Right cardiac atrium (tissue), 5 donors: ENCODE measurements at regions not wholly inside any gene's neighbourhood (a gene's known extent, or its start where the extent isn't known, plus 50 kb on each side); places are given as distances from the start of the nearest gene placed in this dataset.

Source experiments
- ATAC-seq, 2 donors: fragments of 200-7000 bp; cut with Tn5 transposase; one replicate each; pipeline versions ENCODE4 v1.8.0 to v1.9.1; 2020; ENCODE audit warnings: moderate library complexity in 2 of 2, mild to moderate bottlenecking in 1 of 2
- DNase-seq, 3 donors: peaks; one replicate each; pipeline ENCODE4 v3.0.0-alpha.2; 2020
- H3K27ac ChIP-seq: one replicate; pipeline ENCODE4 v1.5.1; 2013; ENCODE audit warnings: mild to moderate bottlenecking, low read length, control low read depth, moderate library complexity
- H3K27me3 ChIP-seq: one replicate; pipeline ENCODE4 v1.6.1; 2013; ENCODE audit not compliant: control insufficient read depth, insufficient read depth
- H3K4me1 ChIP-seq: one replicate; pipeline ENCODE4 v1.6.1; 2013; ENCODE audit warnings: low read length; ENCODE audit not compliant: control insufficient read depth, insufficient read depth
- H3K4me3 ChIP-seq: one replicate; pipeline ENCODE4 v1.5.1; 2013; ENCODE audit warnings: low read length, control low read depth
- H3K9me3 ChIP-seq: one replicate; pipeline ENCODE4 v1.6.1; 2013; ENCODE audit warnings: low read length; ENCODE audit not compliant: control insufficient read depth
- WGBS: extraction: QIAGEN DNeasy Blood & Tissue Kit; methylation state at CpG from one replicate; pipeline ENCODE4 v1.1.7; 2013; 5-methylcytosine and 5-hydroxymethylcytosine counted together
- intact Hi-C, 4 donors: fragments of 100-400 bp; cut with DNase I; formaldehyde crosslinking; loops; one replicate each; pipeline versions ENCODE4 v1.11.0 to v1.14.0; 2022 to 2023
- donor health status: healthy with polysubstance abuse.
- donor health status: DM: no; HTN: yes; CAD: no.
- donor health status: DM: no; HTN: no; CAD: no.
- donor health status: DM: no; HTN: yes; CAD: no; lungs with severe emphysema.
- donor health status: DM: yes; HTN: yes; CAD: no.

DNA sequence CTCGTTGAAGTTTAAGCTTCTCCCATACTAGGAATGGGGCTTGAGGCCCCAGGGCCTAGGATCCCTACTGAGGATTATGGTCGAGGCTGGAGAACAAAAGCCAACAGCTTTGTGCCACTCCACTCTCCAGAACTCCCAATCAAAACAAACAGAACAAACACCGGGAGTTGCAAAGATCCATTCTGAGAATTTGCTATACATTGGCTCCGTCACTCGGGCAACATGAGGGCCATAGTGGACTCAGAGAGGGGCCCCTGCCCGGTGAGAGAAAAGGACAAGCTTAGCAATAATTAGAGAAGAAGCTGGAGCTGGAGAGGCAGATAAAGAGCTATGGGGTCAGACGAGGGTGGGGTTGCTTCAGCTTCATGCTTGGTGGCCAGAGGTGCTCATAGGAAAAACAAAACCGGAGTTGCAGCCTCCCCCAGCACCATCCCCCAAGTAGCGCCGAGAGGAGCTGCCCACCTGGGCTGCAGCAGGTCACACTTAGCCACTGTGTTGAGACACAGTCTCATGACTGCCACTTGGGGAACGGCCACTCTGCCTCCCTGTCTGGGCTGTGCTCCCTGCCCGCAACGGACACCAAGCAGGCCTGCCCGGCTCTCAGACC, 142.3 kb upstream of the HAAO start:
- ATAC-seq (no peak), DNase-seq (peak in 1 of 3 donors; percentile 36)
- no peaks in the 10 kb centered on the region for H3K9me3 ChIP-seq
- no peak overlapping the region for H3K4me3 ChIP-seq
- H3K27me3 ChIP-seq = no peaks in the 10 kb centered on the region
- H3K27ac ChIP-seq = no peak overlapping the region
- WGBS = 80% methylated on average over 14 of the region's 14 CpGs
- H3K4me1 ChIP-seq = peaks cover 14% of the 10 kb centered on the region
- intact Hi-C loops = loop anchor here in 1 of 4 donors (10.0 kb wide), 1 partner anchor 100 kb away; no protein-coding TSS in a partner anchor

DNA sequence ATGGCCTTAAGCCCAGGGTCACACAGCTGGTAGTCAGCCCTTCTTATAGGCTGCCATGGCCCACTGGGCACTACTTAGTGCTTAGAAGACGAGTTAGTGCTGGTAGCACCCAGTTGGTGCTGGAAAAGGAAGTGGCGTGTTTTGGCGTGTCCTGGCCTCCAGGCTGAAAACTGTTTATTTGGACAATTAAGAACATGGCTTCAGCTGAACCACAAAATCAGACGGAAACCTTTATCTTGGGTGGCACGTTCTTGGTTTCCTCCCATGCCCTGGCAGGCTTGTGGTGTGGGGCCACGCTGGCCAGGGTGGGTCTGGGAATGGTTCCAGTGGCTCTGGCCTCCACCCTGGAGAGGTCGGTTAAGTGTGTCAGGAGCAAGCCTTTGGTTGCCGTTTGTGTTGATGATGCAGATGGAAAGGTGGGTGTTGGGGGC, 141.5 kb upstream of the HAAO start:
- 48% methylated on average over 8 of the region's 8 CpGs for WGBS
- Histone ChIP-seq H3K27me3 (no peaks in the 10 kb centered on the region), H3K9me3 (no peaks in the 10 kb centered on the region), H3K27ac (no peak overlapping the region), H3K4me3 (no peak overlapping the region), H3K4me1 (peaks cover 22% of the 10 kb centered on the region)
- DNase-seq = peak in 2 of 3 donors; percentile 59 to 63
- peak; percentile 29 to 43 for ATAC-seq
- intact Hi-C loops = loop anchor here in 1 of 4 donors (10.0 kb wide), 1 partner anchor 99 kb away; no protein-coding TSS in a partner anchor

DNA sequence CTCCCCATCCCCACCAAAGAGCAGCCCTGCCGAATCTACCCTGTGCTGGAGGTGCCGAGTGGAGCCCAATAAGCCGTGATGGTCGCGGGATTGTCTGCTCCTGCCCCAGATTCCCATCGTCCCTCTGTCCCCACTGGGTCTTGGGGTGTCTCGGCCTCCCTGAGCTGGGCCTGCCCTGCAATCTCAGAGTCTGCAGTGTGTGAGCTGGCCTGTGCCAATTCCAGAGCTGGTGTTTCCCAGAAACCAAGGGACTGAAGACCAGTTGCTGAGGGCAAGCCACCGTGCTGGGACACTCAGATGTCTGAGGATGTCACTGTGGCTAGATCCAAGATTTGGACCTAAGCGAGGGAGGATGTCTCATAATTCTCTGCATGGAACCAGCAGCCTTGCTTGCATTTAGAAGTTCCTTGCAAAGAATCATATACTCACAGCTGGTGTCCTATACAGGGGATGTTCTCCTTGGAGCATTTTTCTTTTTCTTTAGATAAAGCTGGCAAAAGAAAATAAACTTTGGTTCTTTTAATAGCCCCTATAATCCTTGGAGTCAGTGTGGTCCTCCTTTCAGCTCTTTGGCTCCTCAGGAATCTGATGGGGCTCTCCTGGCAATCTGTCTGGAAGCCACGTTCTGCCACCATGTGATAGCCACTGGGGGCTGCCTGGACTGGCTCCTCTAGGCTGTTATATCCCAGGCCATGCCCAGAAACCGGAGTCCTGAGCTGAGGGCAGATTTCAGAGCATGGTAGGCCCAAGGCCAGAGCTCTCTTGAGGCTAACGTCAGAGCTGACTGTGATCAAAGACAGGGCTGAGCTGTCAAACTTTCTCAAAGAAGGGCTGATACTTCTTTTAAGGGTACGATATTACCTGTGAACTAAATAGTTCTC, 140.1 kb upstream of the HAAO start:
- H3K9me3 ChIP-seq = no peaks in the 10 kb centered on the region
- DNase-seq = peak in 2 of 3 donors; percentile 49 to 54
- no peak overlapping the region for H3K4me3 ChIP-seq
- peak overlapping the region; percentile 48 for H3K27ac ChIP-seq
- peaks cover 30% of the 10 kb centered on the region for H3K4me1 ChIP-seq
- ATAC-seq = peak in 1 of 2 donors; percentile 18
- intact Hi-C loops = loop anchor here in 1 of 4 donors (10.0 kb wide), 1 partner anchor 98 kb away; no protein-coding TSS in a partner anchor
- H3K27me3 ChIP-seq = no peaks in the 10 kb centered on the region
- 69% methylated on average over 13 of the region's 13 CpGs for WGBS

DNA sequence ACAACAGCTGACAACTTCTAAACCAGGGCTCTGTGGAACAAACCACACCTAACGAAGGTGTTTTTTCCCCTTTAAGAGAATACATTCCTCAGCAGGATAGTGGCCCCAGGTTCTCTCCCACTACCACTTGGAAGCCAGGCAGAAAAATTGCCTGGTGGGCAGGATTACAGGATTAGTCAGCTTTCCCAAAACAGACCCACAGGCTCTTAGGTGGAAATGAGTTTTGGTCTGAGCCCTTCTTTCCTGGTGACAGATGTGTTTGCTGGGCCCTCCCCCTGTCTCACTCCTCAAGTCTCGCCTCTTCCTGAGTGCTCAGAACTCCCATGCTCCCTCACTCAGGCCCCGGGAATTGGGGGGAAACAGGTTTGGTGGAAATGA, 139.4 kb upstream of the HAAO start:
- no peaks in the 10 kb centered on the region for H3K9me3 ChIP-seq
- ATAC-seq (no peak), DNase-seq (no peak)
- no peak overlapping the region for H3K4me3 ChIP-seq
- H3K27me3 ChIP-seq = no peaks in the 10 kb centered on the region
- peaks cover 36% of the 10 kb centered on the region for H3K4me1 ChIP-seq
- WGBS = 67% methylated on average over 3 of the region's 3 CpGs
- intact Hi-C loops = loop anchor here in 1 of 4 donors (10.0 kb wide), 1 partner anchor 97 kb away; no protein-coding TSS in a partner anchor
- peak overlapping the region; percentile 1 for H3K27ac ChIP-seq

DNA sequence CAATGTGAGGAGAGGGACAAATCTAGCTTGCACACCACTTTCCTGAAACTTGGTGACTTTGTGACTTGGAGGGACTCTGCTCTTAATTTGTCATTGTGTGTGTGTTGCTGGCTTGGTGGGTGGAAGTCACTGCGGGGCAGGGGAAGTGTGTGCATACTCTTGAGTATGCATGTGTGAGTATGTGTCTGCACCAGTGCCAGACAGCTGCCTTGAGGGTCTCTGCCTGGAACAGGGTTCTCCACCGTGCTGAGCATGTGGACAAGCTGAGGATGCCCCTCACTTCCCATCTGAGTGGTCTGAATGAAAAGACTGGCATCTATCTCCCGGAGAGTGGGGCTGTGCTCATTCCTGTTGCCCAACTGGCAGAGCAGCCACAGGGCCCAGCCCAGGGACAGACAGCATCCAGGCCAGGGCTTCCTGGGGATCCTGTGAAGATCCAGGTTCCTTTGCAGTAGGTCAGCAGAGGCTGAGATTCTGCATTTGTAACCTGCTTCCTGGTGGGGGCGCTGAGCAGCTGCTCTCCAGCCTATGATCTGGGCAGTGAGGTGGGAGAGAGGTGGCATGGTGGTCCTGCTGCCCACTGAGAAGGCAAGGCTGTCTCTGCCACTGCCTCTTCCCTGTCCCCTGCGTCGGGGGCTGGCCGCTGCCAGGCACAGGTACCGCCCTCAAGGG, 138.9 kb upstream of the HAAO start:
- H3K4me3 ChIP-seq = no peak overlapping the region
- H3K9me3 ChIP-seq = no peaks in the 10 kb centered on the region
- H3K27me3 ChIP-seq = no peaks in the 10 kb centered on the region
- DNase-seq = peak in 1 of 3 donors; percentile 36
- 73% methylated on average over 8 of the region's 8 CpGs for WGBS
- intact Hi-C loops = loop anchor here in 1 of 4 donors (10.0 kb wide), 1 partner anchor 96 kb away; no protein-coding TSS in a partner anchor
- H3K4me1 ChIP-seq = peaks cover 41% of the 10 kb centered on the region
- peak overlapping the region; percentile 33 for H3K27ac ChIP-seq
- ATAC-seq = no peak

DNA sequence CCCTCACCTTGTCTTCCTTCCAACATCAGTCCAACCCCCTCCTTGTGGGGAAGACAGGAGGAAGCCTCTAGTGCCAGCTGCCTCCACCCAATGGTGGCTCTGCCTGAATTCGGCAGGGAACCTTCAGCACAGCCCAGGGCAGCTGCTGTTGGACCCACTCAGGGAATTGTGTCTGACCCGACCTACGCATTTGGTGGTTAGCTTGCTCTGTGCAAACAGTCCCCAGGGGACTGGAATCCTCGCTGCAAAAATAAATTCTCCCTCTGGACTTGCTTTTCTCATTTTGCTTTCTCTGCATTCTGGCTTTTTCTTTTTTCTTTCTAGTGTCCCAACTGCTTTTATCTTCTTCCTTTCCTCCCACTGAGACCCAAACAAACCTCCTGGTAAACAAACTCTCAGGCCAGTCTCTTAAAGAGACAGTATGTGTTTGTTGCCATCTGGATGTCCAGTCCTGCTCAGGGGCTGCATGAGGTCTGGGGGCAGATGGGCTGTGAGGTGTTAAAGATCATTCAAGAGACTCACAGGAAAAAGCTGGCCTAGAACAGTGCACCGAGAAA, 137.7 kb upstream of the HAAO start:
- no peaks in the 10 kb centered on the region for H3K27me3 ChIP-seq
- H3K4me3 ChIP-seq = no peak overlapping the region
- peaks cover 51% of the 10 kb centered on the region for H3K4me1 ChIP-seq
- intact Hi-C loops = loop anchor here in 1 of 4 donors (10.0 kb wide), 1 partner anchor 95 kb away; no protein-coding TSS in a partner anchor
- DNase-seq = peak in 2 of 3 donors; percentile 65 to 72
- H3K27ac ChIP-seq = peak overlapping the region; percentile 96
- ATAC-seq = no peak
- no peaks in the 10 kb centered on the region for H3K9me3 ChIP-seq
- 28% methylated on average over 5 of the region's 5 CpGs for WGBS

DNA sequence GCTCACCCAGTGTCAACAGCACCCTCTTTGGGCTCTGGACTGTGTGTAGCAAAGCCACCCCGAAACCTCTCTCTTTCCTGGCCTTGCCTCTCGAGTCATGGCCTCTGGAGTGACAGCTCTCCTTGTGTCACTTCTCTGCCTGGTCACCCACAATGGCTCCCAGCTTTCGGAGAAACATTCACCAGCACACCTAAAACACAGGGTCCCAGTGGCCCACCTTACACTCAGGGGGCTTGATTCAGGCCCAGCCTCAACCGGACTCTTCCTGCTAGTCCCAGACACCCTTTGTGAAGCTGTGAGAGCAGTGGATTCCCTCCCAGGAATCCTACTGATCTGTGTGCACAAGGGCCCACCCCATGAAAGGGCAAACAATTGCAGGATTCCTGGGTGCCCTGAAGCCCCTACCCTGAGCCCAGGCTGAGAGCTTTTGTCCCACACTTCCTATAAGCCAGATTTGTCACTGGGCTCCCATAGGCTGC, 137.2 kb upstream of the HAAO start:
- intact Hi-C loops = loop anchor here in 1 of 4 donors (10.0 kb wide), 1 partner anchor 95 kb away; no protein-coding TSS in a partner anchor
- no peak overlapping the region for H3K4me3 ChIP-seq
- no peak for DNase-seq
- ATAC-seq = no peak
- H3K27ac ChIP-seq = peak overlapping the region; percentile 96
- peaks cover 53% of the 10 kb centered on the region for H3K4me1 ChIP-seq
- 81% methylated on average over 4 of the region's 4 CpGs for WGBS
- no peaks in the 10 kb centered on the region for H3K9me3 ChIP-seq
- no peaks in the 10 kb centered on the region for H3K27me3 ChIP-seq

DNA sequence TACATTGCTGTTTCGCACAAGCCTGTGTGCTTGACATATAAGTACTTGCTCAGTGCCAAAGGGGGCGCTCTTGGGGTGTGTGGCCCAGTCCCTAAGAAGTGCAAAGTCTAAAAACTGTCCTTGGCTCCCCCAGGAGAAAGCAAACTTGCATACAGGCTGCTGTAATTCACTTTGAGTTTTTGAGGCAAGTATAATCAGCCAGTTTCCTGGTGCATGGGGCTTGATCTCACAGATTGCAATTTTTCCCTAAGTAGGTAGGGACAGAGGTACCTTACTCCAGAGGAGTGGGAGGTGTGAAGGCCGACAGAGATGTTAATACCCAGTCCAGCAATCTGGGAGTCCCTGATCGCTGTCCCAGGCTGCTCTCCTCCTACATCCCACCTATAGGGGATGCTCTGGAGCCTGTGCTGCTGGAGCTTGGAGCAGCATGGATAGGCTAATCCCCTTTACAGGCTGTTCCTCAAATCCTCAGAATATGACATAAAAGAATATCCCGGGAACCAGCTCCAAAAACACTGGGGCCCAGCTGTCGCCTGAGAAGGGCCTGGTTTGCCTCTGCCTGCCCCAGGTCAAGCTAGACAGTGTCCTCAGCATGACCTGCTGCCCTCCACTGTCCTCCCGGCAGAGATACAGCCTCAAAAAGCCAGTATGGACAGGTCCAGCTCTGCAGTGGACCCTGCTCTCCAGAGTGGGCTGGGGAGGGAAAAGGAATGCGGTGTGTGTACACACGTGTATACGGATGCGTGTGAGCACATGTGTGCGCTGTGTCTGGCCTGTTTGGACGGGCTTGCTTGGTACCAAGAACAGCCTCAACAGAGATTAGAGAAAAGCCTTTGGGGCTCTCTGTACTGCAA, 136.5 kb upstream of the HAAO start:
- WGBS = 57% methylated on average over 13 of the region's 13 CpGs
- H3K27ac ChIP-seq = peak overlapping the region; percentile 96
- H3K4me3 ChIP-seq = no peak overlapping the region
- H3K9me3 ChIP-seq = no peaks in the 10 kb centered on the region
- intact Hi-C loops = no loop called here
- H3K27me3 ChIP-seq = no peaks in the 10 kb centered on the region
- peaks cover 57% of the 10 kb centered on the region for H3K4me1 ChIP-seq
- DNase-seq (peak in 2 of 3 donors; percentile 60 to 63), ATAC-seq (no peak)

DNA sequence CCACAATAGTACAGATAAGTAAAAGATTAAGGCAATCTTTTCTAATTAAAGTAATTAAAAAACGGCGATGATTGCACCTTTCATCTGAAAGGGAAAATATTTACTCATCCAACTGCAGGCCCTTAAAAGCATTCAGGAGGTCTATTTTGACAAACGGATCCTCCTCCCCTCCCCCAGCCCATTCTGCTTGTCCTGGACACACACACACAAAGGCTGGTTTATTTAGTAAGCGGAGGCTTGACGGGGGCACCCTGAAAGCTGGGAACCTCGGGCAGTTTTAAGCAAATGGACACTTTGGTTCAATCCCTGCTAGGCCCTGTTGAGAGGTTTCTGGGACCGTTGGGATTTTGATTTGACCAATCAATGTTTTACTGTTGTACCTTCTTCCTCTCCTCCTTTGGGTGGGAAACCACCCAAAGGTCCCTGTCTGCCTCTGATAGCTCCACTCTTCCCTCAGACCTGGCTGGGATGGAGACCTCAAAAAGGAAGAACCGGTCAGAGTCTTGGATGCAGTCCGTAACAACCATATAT, 135.8 kb upstream of the HAAO start:
- no peak for ATAC-seq
- WGBS = 42% methylated on average over 9 of the region's 9 CpGs
- peak overlapping the region; percentile 96 for H3K27ac ChIP-seq
- no peaks in the 10 kb centered on the region for H3K27me3 ChIP-seq
- H3K9me3 ChIP-seq = no peaks in the 10 kb centered on the region
- intact Hi-C loops = no loop called here
- peak in 2 of 3 donors; percentile 37 to 67 for DNase-seq
- peaks cover 63% of the 10 kb centered on the region for H3K4me1 ChIP-seq
- H3K4me3 ChIP-seq = no peak overlapping the region
